B cell (primary cell): ENCODE measurements at regions not wholly inside any gene's neighbourhood (a gene's known extent, or its start where the extent isn't known, plus 50 kb on each side); places are given as distances from the start of the nearest gene placed in this dataset.

Experiments used
- EZH2 ChIP-seq: IDR thresholded peaks from 2 replicates; pipeline ENCODE4 v1.6.1; 2012; ENCODE audit warnings: borderline replicate concordance, low read depth, mild to moderate bottlenecking, moderate library complexity, low read length; ENCODE audit not compliant: insufficient read depth, poor library complexity, severe bottlenecking
- TF ChIP-seq, protein P1 (sequence below): fragments of 200-600 bp; IDR thresholded peaks from one replicate; pipeline ENCODE4 v1.8.0; 2022; ENCODE audit warnings: antibody characterized with exemption, mild to moderate bottlenecking

DNA sequence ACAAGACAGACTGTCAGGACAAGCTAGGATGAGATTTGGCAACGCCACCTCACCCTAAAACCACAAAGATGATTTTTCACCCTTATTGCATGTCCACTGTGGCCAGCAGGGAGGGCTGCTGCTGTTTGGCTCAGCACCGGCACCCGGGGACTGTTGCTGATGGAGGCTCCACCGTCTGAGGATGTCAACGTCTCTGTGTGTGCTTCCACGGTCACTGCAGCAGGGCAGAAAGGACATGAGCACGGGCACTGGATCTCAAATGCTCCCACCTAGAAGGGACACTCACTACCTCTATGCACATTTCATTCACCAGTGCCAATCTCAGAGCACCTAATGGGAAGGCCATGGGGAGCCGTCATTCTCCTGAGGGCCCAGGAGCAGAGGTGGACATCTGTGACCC lies 599.6 kb downstream of the PTPRU start:
- TF ChIP-seq, protein P1, sequence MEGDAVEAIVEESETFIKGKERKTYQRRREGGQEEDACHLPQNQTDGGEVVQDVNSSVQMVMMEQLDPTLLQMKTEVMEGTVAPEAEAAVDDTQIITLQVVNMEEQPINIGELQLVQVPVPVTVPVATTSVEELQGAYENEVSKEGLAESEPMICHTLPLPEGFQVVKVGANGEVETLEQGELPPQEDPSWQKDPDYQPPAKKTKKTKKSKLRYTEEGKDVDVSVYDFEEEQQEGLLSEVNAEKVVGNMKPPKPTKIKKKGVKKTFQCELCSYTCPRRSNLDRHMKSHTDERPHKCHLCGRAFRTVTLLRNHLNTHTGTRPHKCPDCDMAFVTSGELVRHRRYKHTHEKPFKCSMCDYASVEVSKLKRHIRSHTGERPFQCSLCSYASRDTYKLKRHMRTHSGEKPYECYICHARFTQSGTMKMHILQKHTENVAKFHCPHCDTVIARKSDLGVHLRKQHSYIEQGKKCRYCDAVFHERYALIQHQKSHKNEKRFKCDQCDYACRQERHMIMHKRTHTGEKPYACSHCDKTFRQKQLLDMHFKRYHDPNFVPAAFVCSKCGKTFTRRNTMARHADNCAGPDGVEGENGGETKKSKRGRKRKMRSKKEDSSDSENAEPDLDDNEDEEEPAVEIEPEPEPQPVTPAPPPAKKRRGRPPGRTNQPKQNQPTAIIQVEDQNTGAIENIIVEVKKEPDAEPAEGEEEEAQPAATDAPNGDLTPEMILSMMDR = no peak
- TF ChIP-seq EZH2 = no peak
